Thoracic aorta (tissue), 2 donors: ENCODE measurements at regions not wholly inside any gene's neighbourhood (a gene's known extent, or its start where the extent isn't known, plus 50 kb on each side); places are given as distances from the start of the nearest gene placed in this dataset.

Experiments
- ATAC-seq: fragments of 150-250 bp; one replicate; pipeline ENCODE4 v1.8.0; 2017; ENCODE audit warnings: low read depth; ENCODE audit not compliant: insufficient number of reproducible peaks, low FRiP score
- DNase-seq: peaks from one replicate; pipeline ENCODE4 v3.0.0-alpha.2; 2020; ENCODE audit warnings: low spot score
- H3K27ac ChIP-seq, 2 donors: fragments of 200-600 bp; sonication (generic); 1 replicate in 1 of 2; 2 replicates in 1 of 2; pipeline ENCODE4 v1.5.1; 2016; ENCODE audit warnings: mild to moderate bottlenecking in 2 of 2, moderate library complexity in 2 of 2
- H3K27me3 ChIP-seq: fragments of 200-600 bp; sonication (generic); replicated peaks from 2 replicates; pipeline ENCODE4 v1.6.0; 2016; ENCODE audit warnings: mild to moderate bottlenecking; ENCODE audit not compliant: insufficient read depth
- H3K36me3 ChIP-seq: fragments of 200-600 bp; sonication (generic); one replicate; pipeline ENCODE4 v1.5.1; 2016
- H3K4me1 ChIP-seq, 2 donors: fragments of 200-600 bp; sonication (generic); 1 replicate in 1 of 2; 2 replicates in 1 of 2; pipeline versions ENCODE4 v1.5.1 to v1.6.0; 2016; ENCODE audit warnings: low read depth in 2 of 2, mild to moderate bottlenecking in 1 of 2; ENCODE audit not compliant: control insufficient read depth in 1 of 2
- H3K4me3 ChIP-seq: fragments of 200-600 bp; sonication (generic); 2 replicates; pipeline ENCODE4 v1.5.1; 2016; ENCODE audit warnings: mild to moderate bottlenecking
- H3K9me3 ChIP-seq: fragments of 200-600 bp; sonication (generic); 2 replicates; pipeline ENCODE4 v1.5.1; 2016
- CTCF ChIP-seq: fragments of 200-600 bp; sonication (generic); IDR thresholded peaks from one replicate; pipeline ENCODE4 v1.5.1; 2019; ENCODE audit warnings: antibody characterized with exemption

GRCh38 chr13:40261336-40261735 lies 405.1 kb downstream of the FOXO1 start:
- Histone ChIP-seq H3K9me3 (no peaks in the 10 kb centered on the region), H3K36me3 (no peaks in the 10 kb centered on the region), H3K4me1 (peaks cover 12 to 25% of the 10 kb centered on the region in 2 donors), H3K27ac (no peak overlapping the region), H3K4me3 (no peak overlapping the region), H3K27me3 (no peaks in the 10 kb centered on the region)
- DNase-seq (no peak), ATAC-seq (no peak)
- TF ChIP-seq CTCF, result no peak

- Histone ChIP-seq H3K9me3 (no peaks in the 10 kb centered on the region), H3K27ac (no peak overlapping the region), H3K27me3 (no peaks in the 10 kb centered on the region), H3K36me3 (no peaks in the 10 kb centered on the region), H3K4me3 (no peak overlapping the region), H3K4me1 (peaks cover 12 to 25% of the 10 kb centered on the region in 2 donors)
- DNase-seq (no peak), ATAC-seq (no peak)
- TF ChIP-seq CTCF, result no peak
These were observed 404.5 kb downstream of the FOXO1 start for GRCh38 chr13:40261947-40262346.

GRCh38 chr13:40269086-40269485 lies 397.4 kb downstream of the FOXO1 start:
- no peak for TF ChIP-seq CTCF
- DNase-seq (no peak), ATAC-seq (no peak)
- Histone ChIP-seq H3K27ac (no peak overlapping the region), H3K4me1 (peaks cover 19 to 28% of the 10 kb centered on the region in 2 donors), H3K27me3 (no peaks in the 10 kb centered on the region), H3K4me3 (no peak overlapping the region), H3K9me3 (no peaks in the 10 kb centered on the region), H3K36me3 (no peaks in the 10 kb centered on the region)

GRCh38 chr13:40270726-40271125 lies 395.7 kb downstream of the FOXO1 start:
- no peaks in the 10 kb centered on the region for H3K36me3 ChIP-seq
- H3K9me3 ChIP-seq, result no peaks in the 10 kb centered on the region
- ATAC-seq, result no peak
- DNase-seq, result no peak
- H3K27me3 ChIP-seq, result no peaks in the 10 kb centered on the region
- H3K27ac ChIP-seq, result peak overlapping the region; percentile 90 to 95
- H3K4me1 ChIP-seq, result peaks cover 19 to 28% of the 10 kb centered on the region in 2 donors
- H3K4me3 ChIP-seq, result no peak overlapping the region
- no peak for TF ChIP-seq CTCF

GRCh38 chr13:40271271-40271885 lies 395.1 kb downstream of the FOXO1 start:
- Histone ChIP-seq H3K9me3 (no peaks in the 10 kb centered on the region), H3K27me3 (no peaks in the 10 kb centered on the region), H3K4me3 (peak overlapping the region; percentile 51), H3K4me1 (peaks cover 19 to 28% of the 10 kb centered on the region in 2 donors), H3K36me3 (no peaks in the 10 kb centered on the region), H3K27ac (peak overlapping the region; percentile 90 to 95)
- no peak for TF ChIP-seq CTCF
- ATAC-seq (no peak), DNase-seq (no peak)
